MM.1S (cell line): ENCODE measurements at regions not wholly inside any gene's neighbourhood (a gene's known extent, or its start where the extent isn't known, plus 50 kb on each side); places are given as distances from the start of the nearest gene placed in this dataset.

ENCODE experiments used
- DNase-seq: peaks from one replicate; pipeline ENCODE4 v3.0.0-alpha.2; 2015
- H2AFZ ChIP-seq: fragments of 300-600 bp; sonication (generic); 2 replicates; pipeline ENCODE4 v1.6.0; 2016; ENCODE audit warnings: antibody characterized with exemption, low read length
- H3F3A ChIP-seq: fragments of 300-600 bp; sonication (generic); 2 replicates; pipeline ENCODE4 v1.6.1; 2016; ENCODE audit warnings: mild to moderate bottlenecking, antibody characterized with exemption, low read length, moderate library complexity, mixed read lengths; ENCODE audit not compliant: insufficient read depth
- H3K27ac ChIP-seq: fragments of 300-600 bp; sonication (generic); 2 replicates; pipeline ENCODE4 v1.5.1; 2016; ENCODE audit warnings: mild to moderate bottlenecking, low read length
- H3K27me3 ChIP-seq: fragments of 300-600 bp; sonication (generic); replicated peaks from 2 replicates; pipeline ENCODE4 v1.6.0; 2016; ENCODE audit warnings: low read length; ENCODE audit not compliant: insufficient read depth
- H3K36me3 ChIP-seq: fragments of 300-600 bp; sonication (generic); replicated peaks from 2 replicates; pipeline ENCODE4 v1.6.1; 2016; ENCODE audit warnings: mild to moderate bottlenecking, low read length, mixed read lengths; ENCODE audit not compliant: insufficient read depth
- H3K4me1 ChIP-seq: fragments of 300-600 bp; sonication (generic); 2 replicates; pipeline ENCODE4 v1.6.1; 2016; ENCODE audit warnings: low read length, mixed read lengths
- H3K4me2 ChIP-seq: fragments of 300-600 bp; sonication (generic); 2 replicates; pipeline ENCODE4 v1.6.0; 2016; ENCODE audit warnings: low read depth, low read length
- H3K4me3 ChIP-seq: fragments of 300-600 bp; sonication (generic); 2 replicates; pipeline ENCODE4 v1.5.1; 2016; ENCODE audit warnings: low read length, mixed read lengths
- H3K79me2 ChIP-seq: fragments of 300-600 bp; sonication (generic); 2 replicates; pipeline ENCODE4 v1.6.1; 2016; ENCODE audit warnings: mixed run types, low read length, mixed read lengths
- H3K9ac ChIP-seq: fragments of 300-600 bp; sonication (generic); 2 replicates; pipeline ENCODE4 v1.6.1; 2016; ENCODE audit warnings: low read length, mixed read lengths
- H3K9me2 ChIP-seq: fragments of 300-600 bp; sonication (generic); replicated peaks from 2 replicates; pipeline ENCODE4 v1.6.1; 2016; ENCODE audit warnings: mild to moderate bottlenecking, low read length, mixed read lengths; ENCODE audit not compliant: insufficient read depth
- H3K9me3 ChIP-seq: fragments of 300-600 bp; sonication (generic); replicated peaks from 2 replicates; pipeline ENCODE4 v1.6.1; 2016; ENCODE audit warnings: mild to moderate bottlenecking, low read length, mixed read lengths; ENCODE audit not compliant: insufficient read depth
- H4K20me1 ChIP-seq: fragments of 300-600 bp; sonication (generic); 2 replicates; pipeline ENCODE4 v1.6.1; 2016; ENCODE audit warnings: mild to moderate bottlenecking, low read length, moderate library complexity, mixed read lengths; ENCODE audit not compliant: insufficient read depth
- EZH2 ChIP-seq: fragments of 300-600 bp; sonication (generic); optimal IDR thresholded peaks from 2 replicates; pipeline ENCODE3; 2017; ENCODE audit warnings: low read depth, mild to moderate bottlenecking, antibody characterized with exemption, low read length, mixed read lengths
- EZH2phosphoT487 ChIP-seq: fragments of 300-600 bp; sonication (generic); IDR thresholded peaks from 2 replicates; pipeline ENCODE4 v1.6.1; 2018; ENCODE audit warnings: antibody characterized with exemption, low read length
- TF ChIP-seq, protein P1 (sequence below): fragments of 300-600 bp; sonication (generic); IDR thresholded peaks from 2 replicates; pipeline ENCODE4 v1.5.1; 2016; ENCODE audit warnings: antibody characterized with exemption, low read length, mixed read lengths

DNA sequence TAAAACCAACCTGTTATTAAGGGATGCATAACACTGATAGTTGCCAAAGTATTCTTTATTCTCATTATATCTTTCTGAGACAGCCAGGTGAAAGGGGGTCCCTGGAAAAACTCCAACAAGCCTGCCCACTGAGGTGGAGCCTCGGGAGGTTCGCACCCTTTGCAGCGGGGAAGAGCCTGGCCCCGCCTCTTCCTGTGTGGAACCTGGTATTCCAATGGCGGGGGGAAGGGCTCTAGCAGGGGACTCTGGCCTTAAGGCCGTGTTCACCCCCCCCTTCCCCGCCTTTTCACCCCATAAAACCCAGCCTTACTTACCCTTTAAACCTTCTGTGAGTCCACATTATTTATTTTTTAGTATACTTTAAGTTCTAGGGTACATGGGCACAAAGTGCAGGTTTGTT, 62.4 kb upstream of the PDK4 start:
- Histone ChIP-seq H3K4me3 (no peak overlapping the region), H3F3A (no peaks in the 10 kb centered on the region), H3K79me2 (no peaks in the 10 kb centered on the region), H3K9me3 (no peaks in the 10 kb centered on the region), H4K20me1 (no peaks in the 10 kb centered on the region), H3K36me3 (no peaks in the 10 kb centered on the region), H3K4me2 (no peak overlapping the region), H3K27me3 (no peaks in the 10 kb centered on the region), H3K9me2 (no peaks in the 10 kb centered on the region), H3K9ac (no peak overlapping the region), H3K4me1 (no peaks in the 10 kb centered on the region), H3K27ac (no peak overlapping the region), H2AFZ (no peak overlapping the region)
- no peak for DNase-seq
- TF ChIP-seq, protein P1, sequence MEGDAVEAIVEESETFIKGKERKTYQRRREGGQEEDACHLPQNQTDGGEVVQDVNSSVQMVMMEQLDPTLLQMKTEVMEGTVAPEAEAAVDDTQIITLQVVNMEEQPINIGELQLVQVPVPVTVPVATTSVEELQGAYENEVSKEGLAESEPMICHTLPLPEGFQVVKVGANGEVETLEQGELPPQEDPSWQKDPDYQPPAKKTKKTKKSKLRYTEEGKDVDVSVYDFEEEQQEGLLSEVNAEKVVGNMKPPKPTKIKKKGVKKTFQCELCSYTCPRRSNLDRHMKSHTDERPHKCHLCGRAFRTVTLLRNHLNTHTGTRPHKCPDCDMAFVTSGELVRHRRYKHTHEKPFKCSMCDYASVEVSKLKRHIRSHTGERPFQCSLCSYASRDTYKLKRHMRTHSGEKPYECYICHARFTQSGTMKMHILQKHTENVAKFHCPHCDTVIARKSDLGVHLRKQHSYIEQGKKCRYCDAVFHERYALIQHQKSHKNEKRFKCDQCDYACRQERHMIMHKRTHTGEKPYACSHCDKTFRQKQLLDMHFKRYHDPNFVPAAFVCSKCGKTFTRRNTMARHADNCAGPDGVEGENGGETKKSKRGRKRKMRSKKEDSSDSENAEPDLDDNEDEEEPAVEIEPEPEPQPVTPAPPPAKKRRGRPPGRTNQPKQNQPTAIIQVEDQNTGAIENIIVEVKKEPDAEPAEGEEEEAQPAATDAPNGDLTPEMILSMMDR = no peak
- TF ChIP-seq EZH2 (no peak), EZH2phosphoT487 (no peak)

DNA sequence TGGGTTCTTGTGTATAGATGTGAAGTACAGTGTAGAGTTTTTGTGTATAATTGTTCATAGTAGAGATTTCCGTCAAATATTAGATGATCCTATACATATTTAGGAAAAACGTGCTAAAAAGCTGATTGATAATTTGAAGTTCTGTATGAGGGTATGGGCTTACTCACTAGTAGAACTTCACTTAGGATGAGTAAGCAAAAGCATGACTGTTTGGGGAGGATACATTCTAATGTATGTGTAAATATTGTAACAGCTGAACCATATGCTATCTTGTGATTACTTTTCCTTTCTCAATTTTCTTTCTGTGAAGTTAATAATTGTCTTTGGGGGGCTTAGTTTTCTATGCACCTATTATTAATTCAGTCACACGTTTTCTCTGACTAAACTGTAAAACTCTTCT, 53.2 kb upstream of the PDK4 start:
- Histone ChIP-seq H3K36me3 (no peaks in the 10 kb centered on the region), H2AFZ (no peak overlapping the region), H3K9me3 (no peaks in the 10 kb centered on the region), H3K4me2 (no peak overlapping the region), H3K4me3 (no peak overlapping the region), H3K9ac (no peak overlapping the region), H3K27me3 (no peaks in the 10 kb centered on the region), H3K9me2 (no peaks in the 10 kb centered on the region), H3K4me1 (no peaks in the 10 kb centered on the region), H3K27ac (no peak overlapping the region), H3F3A (no peaks in the 10 kb centered on the region), H4K20me1 (no peaks in the 10 kb centered on the region), H3K79me2 (no peaks in the 10 kb centered on the region)
- no peak for TF ChIP-seq EZH2phosphoT487
- no peak for TF ChIP-seq EZH2
- TF ChIP-seq, protein P1 = no peak
- no peak for DNase-seq

DNA sequence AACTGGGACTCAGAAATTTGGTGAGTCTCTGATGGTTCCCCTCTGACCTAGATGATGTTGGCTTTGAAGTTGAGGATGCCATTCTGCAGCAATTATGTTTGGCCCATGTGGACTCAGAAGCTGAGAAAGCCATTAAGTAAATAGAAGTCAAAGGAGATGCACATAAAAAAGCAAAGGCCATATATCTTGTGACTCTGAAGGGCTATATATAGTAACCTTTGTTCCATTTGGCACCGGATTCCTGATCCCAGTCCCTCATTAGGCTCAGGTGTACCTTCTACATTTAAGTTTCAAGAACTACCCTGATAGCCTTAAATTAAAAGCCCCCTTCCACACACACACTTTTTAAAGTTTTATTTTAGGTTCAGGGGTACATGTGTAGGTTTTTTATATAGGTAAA, 50.0 kb upstream of the PDK4 start:
- H2AFZ ChIP-seq = no peak overlapping the region
- TF ChIP-seq EZH2 (no peak), EZH2phosphoT487 (no peak)
- TF ChIP-seq, protein P1 = no peak
- no peaks in the 10 kb centered on the region for H3K27me3 ChIP-seq
- no peaks in the 10 kb centered on the region for H4K20me1 ChIP-seq
- H3K4me1 ChIP-seq = no peaks in the 10 kb centered on the region
- H3F3A ChIP-seq = no peaks in the 10 kb centered on the region
- H3K4me3 ChIP-seq = no peak overlapping the region
- no peak overlapping the region for H3K4me2 ChIP-seq
- H3K79me2 ChIP-seq = no peaks in the 10 kb centered on the region
- H3K9me3 ChIP-seq = no peaks in the 10 kb centered on the region
- H3K9me2 ChIP-seq = no peaks in the 10 kb centered on the region
- H3K36me3 ChIP-seq = no peaks in the 10 kb centered on the region
- no peak overlapping the region for H3K9ac ChIP-seq
- no peak for DNase-seq
- H3K27ac ChIP-seq = no peak overlapping the region
